ENCODE measurements at regions not wholly inside any gene's neighbourhood (a gene's known extent, or its start where the extent isn't known, plus 50 kb on each side); places are given as distances from the start of the nearest gene placed in this dataset.

DNA sequence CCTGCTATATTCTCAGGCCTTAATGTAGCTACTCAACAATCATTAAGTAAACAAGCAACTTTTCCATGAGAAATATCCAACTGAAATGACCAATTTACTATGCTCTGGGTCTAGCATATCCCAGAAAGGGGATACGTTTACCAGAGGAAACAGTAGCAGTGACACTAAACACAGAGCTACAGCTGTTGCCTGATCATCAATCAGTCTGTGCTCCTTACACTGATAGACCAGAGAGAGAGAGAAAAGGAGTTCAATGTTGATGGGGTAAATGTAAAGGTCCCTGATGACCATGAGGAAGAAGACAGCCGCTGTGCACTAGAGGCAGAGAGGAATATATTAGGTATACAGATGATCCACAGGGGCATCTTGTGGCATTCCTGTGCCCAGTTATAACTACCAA is 397.2 kb upstream of the USP15 start:
- Histone ChIP-seq H3K9ac (ENCODE audit: low read depth, low read length, poor library complexity, severe bottlenecking) (no peak overlapping the region), H3K9me2 (replicated peaks; ENCODE audit: low read depth, low read length) (no peaks in the 10 kb centered on the region), H3K9me3 (ENCODE audit: insufficient read depth, low read depth, low read length) (no peaks in the 10 kb centered on the region), H4K20me1 (ENCODE audit: insufficient read depth, low read length, poor library complexity, severe bottlenecking) (no peaks in the 10 kb centered on the region), H3K79me2 (ENCODE audit: insufficient read depth, low read length) (no peaks in the 10 kb centered on the region), H3K4me2 (ENCODE audit: low read depth, low read length, poor library complexity, severe bottlenecking) (no peak overlapping the region), H3K36me3 (ENCODE audit: insufficient read depth, low read length) (no peaks in the 10 kb centered on the region), H3K4me3 (ENCODE audit: low read length, poor library complexity, severe bottlenecking) (no peak overlapping the region), H3K27me3 (ENCODE audit: insufficient read depth, low read length, poor library complexity, severe bottlenecking) (no peaks in the 10 kb centered on the region), H2AFZ (ENCODE audit: low read length) (no peak overlapping the region), H3K4me1 (ENCODE audit: insufficient read depth, low read length, poor library complexity, severe bottlenecking) (no peaks in the 10 kb centered on the region), H3F3A (ENCODE audit: low read depth) (no peaks in the 10 kb centered on the region)
- TF ChIP-seq EZH2phosphoT487 (IDR thresholded peaks at IDR 0.05; ENCODE audit: borderline replicate concordance), result no peak

DNA sequence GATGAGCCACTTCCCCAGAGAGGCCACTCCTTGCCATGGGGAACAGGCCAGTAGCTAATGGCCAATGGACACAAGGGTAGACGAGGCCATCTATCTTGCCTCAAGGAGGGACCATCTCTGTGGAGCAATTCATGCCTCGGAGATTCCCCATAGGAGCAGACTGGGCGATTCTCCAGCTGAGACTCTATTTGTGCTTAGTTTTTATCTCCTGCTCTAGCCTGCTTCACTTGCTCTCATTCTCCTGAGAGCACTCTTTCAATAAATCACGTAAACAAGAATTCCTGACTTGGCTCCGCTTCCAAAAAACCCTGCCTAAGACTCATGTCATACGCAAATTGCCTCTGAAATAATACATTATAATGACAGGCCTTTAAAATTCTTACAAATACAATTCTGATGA is 396.4 kb upstream of the USP15 start:
- Histone ChIP-seq H3K4me2 (ENCODE audit: low read depth, low read length, poor library complexity, severe bottlenecking) (no peak overlapping the region), H3K4me1 (ENCODE audit: insufficient read depth, low read length, poor library complexity, severe bottlenecking) (no peaks in the 10 kb centered on the region), H3K9me2 (replicated peaks; ENCODE audit: low read depth, low read length) (no peaks in the 10 kb centered on the region), H4K20me1 (ENCODE audit: insufficient read depth, low read length, poor library complexity, severe bottlenecking) (no peaks in the 10 kb centered on the region), H3K79me2 (ENCODE audit: insufficient read depth, low read length) (no peaks in the 10 kb centered on the region), H3K4me3 (ENCODE audit: low read length, poor library complexity, severe bottlenecking) (no peak overlapping the region), H3K9ac (ENCODE audit: low read depth, low read length, poor library complexity, severe bottlenecking) (no peak overlapping the region), H3K36me3 (ENCODE audit: insufficient read depth, low read length) (no peaks in the 10 kb centered on the region), H2AFZ (ENCODE audit: low read length) (no peak overlapping the region), H3K27me3 (ENCODE audit: insufficient read depth, low read length, poor library complexity, severe bottlenecking) (no peaks in the 10 kb centered on the region), H3F3A (ENCODE audit: low read depth) (no peaks in the 10 kb centered on the region), H3K9me3 (ENCODE audit: insufficient read depth, low read depth, low read length) (no peaks in the 10 kb centered on the region)
- TF ChIP-seq, protein P1, sequence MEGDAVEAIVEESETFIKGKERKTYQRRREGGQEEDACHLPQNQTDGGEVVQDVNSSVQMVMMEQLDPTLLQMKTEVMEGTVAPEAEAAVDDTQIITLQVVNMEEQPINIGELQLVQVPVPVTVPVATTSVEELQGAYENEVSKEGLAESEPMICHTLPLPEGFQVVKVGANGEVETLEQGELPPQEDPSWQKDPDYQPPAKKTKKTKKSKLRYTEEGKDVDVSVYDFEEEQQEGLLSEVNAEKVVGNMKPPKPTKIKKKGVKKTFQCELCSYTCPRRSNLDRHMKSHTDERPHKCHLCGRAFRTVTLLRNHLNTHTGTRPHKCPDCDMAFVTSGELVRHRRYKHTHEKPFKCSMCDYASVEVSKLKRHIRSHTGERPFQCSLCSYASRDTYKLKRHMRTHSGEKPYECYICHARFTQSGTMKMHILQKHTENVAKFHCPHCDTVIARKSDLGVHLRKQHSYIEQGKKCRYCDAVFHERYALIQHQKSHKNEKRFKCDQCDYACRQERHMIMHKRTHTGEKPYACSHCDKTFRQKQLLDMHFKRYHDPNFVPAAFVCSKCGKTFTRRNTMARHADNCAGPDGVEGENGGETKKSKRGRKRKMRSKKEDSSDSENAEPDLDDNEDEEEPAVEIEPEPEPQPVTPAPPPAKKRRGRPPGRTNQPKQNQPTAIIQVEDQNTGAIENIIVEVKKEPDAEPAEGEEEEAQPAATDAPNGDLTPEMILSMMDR (conservative IDR thresholded peaks at IDR 0.05; ENCODE audit: low read length), result no peak
- no peak for TF ChIP-seq EZH2phosphoT487 (IDR thresholded peaks at IDR 0.05; ENCODE audit: borderline replicate concordance)

DNA sequence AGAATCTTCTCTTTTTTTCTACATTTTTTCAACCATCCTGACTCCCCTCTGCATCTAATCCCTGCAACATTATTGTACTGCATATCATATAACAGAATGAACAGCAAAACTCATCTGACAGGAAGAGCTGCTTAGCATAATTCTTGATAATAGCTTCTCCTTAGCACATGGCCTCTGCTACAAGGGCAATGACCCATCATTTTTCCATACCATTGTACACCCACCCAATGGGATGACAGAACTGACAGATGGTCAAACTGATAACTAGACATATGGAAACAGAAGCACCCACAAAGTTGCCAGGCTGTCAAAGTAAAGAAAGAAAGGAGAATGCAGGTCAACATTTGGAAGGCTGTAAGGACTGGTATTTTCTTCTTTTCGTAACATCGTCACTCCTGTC is 390.4 kb upstream of the USP15 start:
- Histone ChIP-seq H3K36me3 (ENCODE audit: insufficient read depth, low read length) (no peaks in the 10 kb centered on the region), H3F3A (ENCODE audit: low read depth) (no peaks in the 10 kb centered on the region), H3K9ac (ENCODE audit: low read depth, low read length, poor library complexity, severe bottlenecking) (no peak overlapping the region), H3K79me2 (ENCODE audit: insufficient read depth, low read length) (no peaks in the 10 kb centered on the region), H3K4me1 (ENCODE audit: insufficient read depth, low read length, poor library complexity, severe bottlenecking) (peaks cover 18% of the 10 kb centered on the region), H2AFZ (ENCODE audit: low read length) (no peak overlapping the region), H3K4me3 (ENCODE audit: low read length, poor library complexity, severe bottlenecking) (no peak overlapping the region), H3K4me2 (ENCODE audit: low read depth, low read length, poor library complexity, severe bottlenecking) (no peak overlapping the region), H3K27me3 (ENCODE audit: insufficient read depth, low read length, poor library complexity, severe bottlenecking) (no peaks in the 10 kb centered on the region), H3K9me3 (ENCODE audit: insufficient read depth, low read depth, low read length) (no peaks in the 10 kb centered on the region), H3K9me2 (replicated peaks; ENCODE audit: low read depth, low read length) (no peaks in the 10 kb centered on the region), H4K20me1 (ENCODE audit: insufficient read depth, low read length, poor library complexity, severe bottlenecking) (no peaks in the 10 kb centered on the region)
- TF ChIP-seq, protein P1 (conservative IDR thresholded peaks at IDR 0.05; ENCODE audit: low read length), result no peak
- no peak for TF ChIP-seq EZH2phosphoT487 (IDR thresholded peaks at IDR 0.05; ENCODE audit: borderline replicate concordance)

DNA sequence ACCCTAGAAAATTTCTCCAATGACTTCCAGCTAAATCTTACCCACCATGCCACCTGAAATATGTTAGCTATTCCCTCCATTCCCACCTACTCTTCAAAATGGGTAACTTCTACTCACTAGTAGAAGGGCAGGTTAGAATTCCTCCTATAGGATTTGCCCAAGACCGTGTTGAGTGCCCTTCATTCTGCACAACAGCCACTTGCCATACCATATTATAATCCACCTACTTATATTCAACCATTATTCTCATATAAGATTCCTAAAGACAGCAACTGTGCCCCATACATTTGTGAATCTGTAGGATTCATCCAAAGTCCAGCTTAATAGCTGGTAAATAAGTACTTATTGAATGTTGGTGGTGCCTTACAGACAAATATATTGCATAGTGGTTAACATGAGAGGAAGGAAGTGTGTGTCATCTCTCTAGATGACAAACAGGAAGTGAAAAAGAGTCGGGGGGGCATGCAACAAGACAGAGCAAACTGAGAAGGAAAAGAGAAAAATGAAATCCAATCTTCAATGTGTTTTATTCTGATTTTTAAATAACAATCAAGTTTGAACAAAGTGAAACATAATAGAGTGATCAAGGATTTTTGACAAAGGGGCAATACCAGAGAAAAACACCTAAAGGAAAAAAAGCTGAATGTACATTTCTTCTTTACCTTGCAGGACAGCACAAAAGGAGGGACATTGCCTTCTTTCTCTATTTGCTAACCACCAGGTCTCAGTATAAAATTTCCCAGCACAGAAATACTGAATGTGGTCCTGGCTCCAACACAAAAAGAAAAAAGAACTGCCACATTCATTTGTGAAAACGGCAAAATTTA is 389.3 kb upstream of the USP15 start:
- no peaks in the 10 kb centered on the region for H4K20me1 ChIP-seq (ENCODE audit: insufficient read depth, low read length, poor library complexity, severe bottlenecking)
- no peak for TF ChIP-seq EZH2phosphoT487 (IDR thresholded peaks at IDR 0.05; ENCODE audit: borderline replicate concordance)
- TF ChIP-seq, protein P1 (conservative IDR thresholded peaks at IDR 0.05; ENCODE audit: low read length), result no peak
- peak overlapping the region; percentile 46 for H3K4me2 ChIP-seq (ENCODE audit: low read depth, low read length, poor library complexity, severe bottlenecking)
- H3K4me3 ChIP-seq (ENCODE audit: low read length, poor library complexity, severe bottlenecking), result peak overlapping the region; percentile 27
- H3K27me3 ChIP-seq (ENCODE audit: insufficient read depth, low read length, poor library complexity, severe bottlenecking), result no peaks in the 10 kb centered on the region
- no peaks in the 10 kb centered on the region for H3K9me2 ChIP-seq (replicated peaks; ENCODE audit: low read depth, low read length)
- H3K9ac ChIP-seq (ENCODE audit: low read depth, low read length, poor library complexity, severe bottlenecking), result no peak overlapping the region
- peaks cover 18% of the 10 kb centered on the region for H3K4me1 ChIP-seq (ENCODE audit: insufficient read depth, low read length, poor library complexity, severe bottlenecking)
- H3K36me3 ChIP-seq (ENCODE audit: insufficient read depth, low read length), result no peaks in the 10 kb centered on the region
- H2AFZ ChIP-seq (ENCODE audit: low read length), result peak overlapping the region; percentile 82
- no peaks in the 10 kb centered on the region for H3K9me3 ChIP-seq (ENCODE audit: insufficient read depth, low read depth, low read length)
- no peaks in the 10 kb centered on the region for H3F3A ChIP-seq (ENCODE audit: low read depth)
- no peaks in the 10 kb centered on the region for H3K79me2 ChIP-seq (ENCODE audit: insufficient read depth, low read length)

All from Loucy (cell line).